Adrenal gland (tissue), 5 donors: ENCODE measurements at regions not wholly inside any gene's neighbourhood (a gene's known extent, or its start where the extent isn't known, plus 50 kb on each side); places are given as distances from the start of the nearest gene placed in this dataset.

Experiments
- POLR2A ChIP-seq, 2 donors: fragments of 450-650 bp; IDR thresholded peaks; one replicate each; pipeline ENCODE4 v1.6.1; 2017; ENCODE audit warnings: antibody characterized with exemption in 2 of 2, mild to moderate bottlenecking in 2 of 2, moderate library complexity in 1 of 2
- TF ChIP-seq, protein P1 (sequence below), 6 experiments: fragments of 450-650 bp in 4 of 6; fragments of 200-600 bp in 2 of 6; sonication (generic) in 1 of 6; IDR thresholded peaks; 1 replicate in 5 of 6; 2 replicates in 1 of 6; pipeline versions ENCODE4 v1.5.1 to v1.8.0; 2016 to 2021; ENCODE audit warnings: antibody characterized with exemption in 6 of 6, mild to moderate bottlenecking in 2 of 6, moderate library complexity in 1 of 6
- donor health status: DM: no; HTN: no; CAD: no.

DNA sequence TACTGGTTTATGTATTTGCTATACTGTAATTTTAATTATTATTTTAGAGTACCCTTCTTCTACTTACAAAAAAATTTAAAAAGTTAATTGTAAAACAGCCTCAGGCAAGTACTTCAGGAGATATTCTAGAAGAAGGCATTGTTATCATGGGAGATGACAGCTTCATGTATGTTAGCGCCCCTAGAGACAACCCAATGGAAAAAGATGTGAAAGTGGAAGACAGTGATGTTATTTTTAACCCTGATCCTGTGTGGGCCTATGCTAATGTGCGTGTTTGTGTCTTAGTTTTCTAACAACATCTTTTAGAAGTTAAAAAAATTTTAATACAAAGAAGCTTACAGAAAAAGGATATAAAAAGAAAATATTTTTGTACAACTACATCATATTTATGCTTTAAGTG is 205.0 kb downstream of the FAM76B start:
- TF ChIP-seq, protein P1, sequence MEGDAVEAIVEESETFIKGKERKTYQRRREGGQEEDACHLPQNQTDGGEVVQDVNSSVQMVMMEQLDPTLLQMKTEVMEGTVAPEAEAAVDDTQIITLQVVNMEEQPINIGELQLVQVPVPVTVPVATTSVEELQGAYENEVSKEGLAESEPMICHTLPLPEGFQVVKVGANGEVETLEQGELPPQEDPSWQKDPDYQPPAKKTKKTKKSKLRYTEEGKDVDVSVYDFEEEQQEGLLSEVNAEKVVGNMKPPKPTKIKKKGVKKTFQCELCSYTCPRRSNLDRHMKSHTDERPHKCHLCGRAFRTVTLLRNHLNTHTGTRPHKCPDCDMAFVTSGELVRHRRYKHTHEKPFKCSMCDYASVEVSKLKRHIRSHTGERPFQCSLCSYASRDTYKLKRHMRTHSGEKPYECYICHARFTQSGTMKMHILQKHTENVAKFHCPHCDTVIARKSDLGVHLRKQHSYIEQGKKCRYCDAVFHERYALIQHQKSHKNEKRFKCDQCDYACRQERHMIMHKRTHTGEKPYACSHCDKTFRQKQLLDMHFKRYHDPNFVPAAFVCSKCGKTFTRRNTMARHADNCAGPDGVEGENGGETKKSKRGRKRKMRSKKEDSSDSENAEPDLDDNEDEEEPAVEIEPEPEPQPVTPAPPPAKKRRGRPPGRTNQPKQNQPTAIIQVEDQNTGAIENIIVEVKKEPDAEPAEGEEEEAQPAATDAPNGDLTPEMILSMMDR (IDR thresholded peaks at IDR 0.05): no peak
- no peak for TF ChIP-seq POLR2A (IDR thresholded peaks at IDR 0.05)
